ENCODE measurements at regions not wholly inside any gene's neighbourhood (a gene's known extent, or its start where the extent isn't known, plus 50 kb on each side); places are given as distances from the start of the nearest gene placed in this dataset.
"Not testable (repeated sequence)": the region's sequence is repeated elsewhere in the genome, so short reads cannot be mapped to it uniquely, and the experiment has no call there.

DNA sequence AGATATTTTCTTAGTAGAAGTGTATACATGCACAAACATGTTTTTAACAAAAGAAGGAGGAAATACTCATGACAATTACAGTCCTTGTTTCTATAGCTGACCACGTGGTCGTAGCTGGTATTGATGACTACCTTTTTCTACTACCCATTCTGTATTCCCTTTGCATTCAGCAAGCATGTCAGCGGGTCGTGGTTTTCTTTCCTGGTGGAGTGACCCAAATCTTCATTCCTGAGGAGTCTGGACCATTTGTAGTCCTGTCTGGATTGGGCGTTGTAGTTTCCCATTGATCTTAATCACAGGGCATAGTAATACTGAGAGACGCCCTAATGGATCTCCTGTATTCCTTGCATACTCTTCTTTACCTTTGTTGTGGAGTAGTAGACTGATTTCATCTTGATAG, 472.1 kb upstream of the RGS6 start:
- DNase-seq (ENCODE audit: low read depth in 2 of 3, low spot score in 2 of 3), result no peak

DNA sequence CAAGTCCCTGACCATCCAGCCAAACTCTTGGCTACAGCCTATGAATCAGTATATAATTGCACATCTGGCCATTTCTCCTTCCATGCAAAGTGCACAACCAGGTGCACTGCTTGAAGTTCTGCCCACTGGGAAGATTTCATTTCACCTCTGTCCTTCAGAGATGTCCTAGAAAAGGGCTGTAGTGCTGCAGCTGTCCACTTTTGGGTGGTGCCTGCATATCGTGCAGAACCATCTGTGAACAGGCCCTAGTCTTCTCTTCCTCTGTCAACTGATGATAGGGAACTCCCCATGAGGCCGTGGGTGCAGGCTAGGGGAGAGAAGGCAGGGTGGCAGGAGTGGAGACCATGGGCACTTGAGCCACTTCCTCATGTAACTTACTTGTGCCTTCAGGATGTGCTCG, 470.6 kb upstream of the RGS6 start:
- not testable (repeated sequence) for DNase-seq (ENCODE audit: low read depth in 2 of 3, low spot score in 2 of 3)

DNA sequence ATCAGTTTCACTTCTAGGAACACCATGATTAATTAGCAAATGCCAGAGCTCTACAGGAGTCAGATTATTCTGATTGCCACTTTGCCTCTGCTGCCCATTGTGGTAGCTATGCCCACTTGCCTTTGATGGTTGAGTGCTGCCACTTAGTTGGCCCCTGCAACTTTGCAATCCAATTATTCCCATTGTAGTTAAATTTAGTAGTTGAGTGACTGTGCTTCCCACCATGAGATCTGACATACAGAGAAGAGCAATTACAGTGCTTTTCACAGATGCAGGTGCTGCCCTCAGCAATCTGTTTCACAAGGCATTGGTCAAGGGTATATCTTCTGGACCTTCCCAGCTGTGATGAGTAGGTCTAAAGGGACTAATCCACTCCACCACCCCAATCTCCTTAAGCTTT, 468.4 kb upstream of the RGS6 start:
- DNase-seq (ENCODE audit: low read depth in 2 of 3, low spot score in 2 of 3), result no peak

DNA sequence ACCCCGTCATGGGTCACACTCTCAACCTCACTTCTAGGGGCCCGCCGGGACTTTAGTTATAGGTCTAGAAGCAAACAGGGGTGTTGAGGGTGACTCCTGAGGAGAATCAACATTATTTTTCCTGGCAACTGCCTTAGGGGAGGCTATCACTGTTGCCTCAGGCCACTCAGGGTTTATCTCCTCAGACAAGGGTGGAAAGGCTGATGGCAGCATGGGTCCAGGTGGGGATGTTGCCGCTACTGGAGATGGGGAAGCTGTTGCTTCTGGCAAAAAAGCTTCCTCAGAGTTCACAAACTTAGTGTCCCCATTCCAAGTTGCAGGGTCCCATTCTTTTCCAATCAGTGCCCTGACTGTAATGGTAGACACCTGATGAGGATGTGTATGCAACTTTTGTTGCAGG, 467.4 kb upstream of the RGS6 start:
- DNase-seq (ENCODE audit: low read depth in 2 of 3, low spot score in 2 of 3), result no peak

DNA sequence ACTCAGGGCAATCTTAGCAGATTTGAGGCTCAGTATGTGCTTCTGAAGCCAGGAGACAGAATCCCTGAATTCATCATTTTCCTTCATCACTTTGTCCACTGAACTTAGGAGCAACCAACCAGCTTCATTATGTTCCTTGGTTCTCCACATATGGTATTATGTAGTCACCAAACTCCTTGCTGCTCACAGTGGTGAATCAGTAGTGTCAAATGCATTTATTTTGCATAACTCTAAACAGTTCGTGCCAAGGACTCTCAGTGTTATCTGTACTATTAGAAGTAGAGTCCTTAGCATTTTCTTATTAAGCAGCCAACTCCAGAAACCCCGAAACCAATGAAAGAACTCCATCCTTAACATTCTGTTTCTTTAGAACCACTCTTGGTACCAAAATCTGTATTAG, 466.9 kb upstream of the RGS6 start:
- no peak for DNase-seq (ENCODE audit: low read depth in 2 of 3, low spot score in 2 of 3)

DNA sequence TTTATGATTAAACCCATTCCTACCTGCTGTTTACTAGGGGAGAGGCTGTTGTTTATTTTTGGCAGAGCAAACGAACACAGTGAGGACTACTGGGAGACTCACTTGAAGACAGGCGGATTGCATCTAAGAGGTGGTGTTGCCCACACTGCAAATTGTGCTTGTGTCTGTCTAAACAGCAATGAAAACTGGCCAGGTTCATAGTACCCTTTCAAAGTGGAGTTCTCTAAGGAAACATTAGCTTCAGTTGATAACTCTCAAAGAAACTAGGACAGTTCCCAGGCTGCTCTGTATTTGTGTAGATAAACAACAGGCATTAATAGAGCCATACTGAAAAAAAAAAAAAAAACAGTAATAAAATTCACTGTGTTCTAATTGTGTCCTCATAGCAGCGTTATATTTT, 466.0 kb upstream of the RGS6 start:
- no peak for DNase-seq (ENCODE audit: low read depth in 2 of 3, low spot score in 2 of 3)

DNA sequence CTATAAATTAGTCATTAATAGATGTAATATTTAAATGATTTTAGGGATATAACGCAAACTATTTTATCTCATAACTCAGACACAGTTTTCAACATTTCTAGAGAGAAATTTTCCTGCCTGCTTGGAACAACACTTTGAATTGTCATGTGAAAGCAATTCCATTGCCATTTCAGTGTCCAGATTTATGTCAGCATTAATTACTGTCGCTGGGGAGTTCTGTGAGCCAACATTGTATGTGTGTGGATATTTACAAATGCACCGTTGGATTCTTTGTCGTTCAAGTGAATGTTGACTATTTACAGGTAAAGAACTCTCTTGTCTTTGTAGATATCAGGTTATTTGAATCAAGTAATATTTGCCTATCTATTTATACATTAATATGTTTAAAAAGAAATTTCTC, 465.3 kb upstream of the RGS6 start:
- DNase-seq (ENCODE audit: low read depth in 2 of 3, low spot score in 2 of 3), result no peak

DNA sequence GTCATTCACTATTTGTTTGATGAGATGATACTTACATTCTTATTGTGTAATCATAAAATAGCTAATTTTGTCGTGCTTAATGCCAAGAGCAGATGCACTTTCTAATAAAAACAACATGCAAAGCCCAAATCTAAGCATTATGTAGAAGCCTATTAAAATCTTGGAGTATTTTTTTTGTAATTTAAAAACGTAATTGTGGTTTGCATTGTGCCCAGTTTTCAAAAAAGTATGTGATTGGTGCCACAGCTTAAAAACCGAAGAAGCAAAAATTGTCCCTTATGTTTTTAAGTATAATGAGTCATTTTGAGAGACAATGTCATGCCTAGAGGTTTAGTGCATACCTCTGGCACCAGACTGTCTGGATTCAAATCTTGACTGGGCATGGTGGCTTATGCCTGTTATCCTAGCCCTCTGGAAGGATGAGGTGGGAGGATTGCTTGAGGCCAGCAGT, 464.8 kb upstream of the RGS6 start:
- DNase-seq (ENCODE audit: low read depth in 2 of 3, low spot score in 2 of 3), result no peak

DNA sequence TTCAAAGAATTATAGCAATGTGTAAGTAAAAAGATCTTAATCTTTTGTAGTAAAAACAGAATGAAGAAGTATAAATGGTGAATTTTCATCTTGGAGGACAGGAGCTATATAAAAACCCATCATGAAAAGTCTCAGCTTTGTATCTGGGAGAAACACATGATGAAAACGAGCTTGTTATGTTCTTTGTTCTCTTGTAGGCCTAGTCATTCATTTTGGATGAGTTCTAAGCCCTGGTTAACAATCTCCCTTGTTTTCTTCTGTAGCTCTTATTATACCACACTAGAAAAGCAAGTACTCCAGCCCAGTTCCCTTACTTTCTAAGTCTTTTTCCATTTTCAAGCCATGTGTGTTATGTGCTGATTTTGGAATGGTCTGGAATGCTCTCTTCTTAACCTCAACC, 463.5 kb upstream of the RGS6 start:
- DNase-seq (ENCODE audit: low read depth in 2 of 3, low spot score in 2 of 3), result no peak

DNA sequence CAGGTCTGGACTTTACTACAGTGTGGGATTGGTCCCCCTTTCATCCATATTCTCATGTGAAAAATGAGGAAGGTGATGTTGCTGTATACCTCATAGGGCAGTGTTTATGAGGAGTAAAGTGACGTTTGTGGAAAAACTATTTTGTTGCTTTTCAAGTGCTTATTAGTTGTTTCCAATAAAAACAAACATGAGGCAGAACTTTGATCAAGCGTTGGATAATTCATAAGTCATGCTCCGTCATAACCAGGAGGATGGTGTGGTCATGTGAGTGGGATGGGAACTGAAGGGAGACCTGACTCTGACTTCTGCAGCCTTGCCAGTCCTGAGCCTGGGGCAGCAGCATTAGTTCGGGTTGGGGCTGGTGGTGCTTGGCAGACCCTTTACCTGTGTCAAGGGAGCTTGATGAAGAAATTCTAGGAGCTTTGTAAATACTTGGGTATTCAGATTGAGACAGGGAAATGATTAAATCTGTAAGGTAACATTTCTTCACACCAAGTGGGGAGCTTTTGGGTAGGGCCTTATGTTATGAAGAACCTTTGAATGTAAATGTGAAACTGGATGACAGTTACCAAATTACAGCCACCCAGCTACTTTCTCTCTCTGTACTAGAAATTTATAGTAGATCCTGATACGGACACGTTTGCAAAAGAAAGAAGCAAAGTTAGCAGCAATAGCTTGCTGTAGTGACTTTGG, 462.4 kb upstream of the RGS6 start:
- DNase-seq (ENCODE audit: low read depth in 2 of 3, low spot score in 2 of 3), result no peak

DNA sequence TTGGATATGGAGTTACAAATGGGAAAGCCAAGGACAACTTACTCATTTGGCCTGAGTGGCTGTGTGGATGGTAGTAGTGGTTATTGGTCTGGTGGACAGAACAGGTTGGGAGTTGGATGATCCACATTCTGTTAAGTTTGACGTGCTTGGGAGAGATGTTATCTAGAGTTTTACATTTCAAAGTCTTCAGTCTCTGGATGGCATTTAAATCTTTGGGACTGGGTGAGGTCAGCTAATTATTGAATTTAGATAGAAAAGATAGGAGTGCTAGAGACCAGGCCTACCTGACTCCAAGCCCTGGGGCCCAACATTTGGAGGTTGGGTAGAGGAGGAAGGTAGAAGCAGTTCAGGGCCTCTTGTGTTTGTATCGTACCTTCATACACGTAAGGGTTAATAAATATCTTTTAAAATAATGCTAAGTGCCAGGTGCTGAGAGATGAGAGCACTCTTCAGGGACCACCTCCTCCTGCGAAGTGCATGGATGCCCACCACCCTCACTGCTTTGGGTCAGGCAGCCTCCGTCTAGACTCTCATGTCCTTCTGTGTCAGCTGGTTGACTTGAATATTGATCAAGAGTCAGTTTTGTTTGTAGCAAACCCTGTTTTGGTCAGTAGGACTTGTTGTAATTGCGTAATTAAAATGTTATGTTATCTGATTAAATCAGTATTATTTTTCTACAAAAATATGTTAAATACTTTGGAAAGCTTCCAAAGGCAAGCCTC, 460.4 kb upstream of the RGS6 start:
- no peak for DNase-seq (ENCODE audit: low read depth in 2 of 3, low spot score in 2 of 3)

DNA sequence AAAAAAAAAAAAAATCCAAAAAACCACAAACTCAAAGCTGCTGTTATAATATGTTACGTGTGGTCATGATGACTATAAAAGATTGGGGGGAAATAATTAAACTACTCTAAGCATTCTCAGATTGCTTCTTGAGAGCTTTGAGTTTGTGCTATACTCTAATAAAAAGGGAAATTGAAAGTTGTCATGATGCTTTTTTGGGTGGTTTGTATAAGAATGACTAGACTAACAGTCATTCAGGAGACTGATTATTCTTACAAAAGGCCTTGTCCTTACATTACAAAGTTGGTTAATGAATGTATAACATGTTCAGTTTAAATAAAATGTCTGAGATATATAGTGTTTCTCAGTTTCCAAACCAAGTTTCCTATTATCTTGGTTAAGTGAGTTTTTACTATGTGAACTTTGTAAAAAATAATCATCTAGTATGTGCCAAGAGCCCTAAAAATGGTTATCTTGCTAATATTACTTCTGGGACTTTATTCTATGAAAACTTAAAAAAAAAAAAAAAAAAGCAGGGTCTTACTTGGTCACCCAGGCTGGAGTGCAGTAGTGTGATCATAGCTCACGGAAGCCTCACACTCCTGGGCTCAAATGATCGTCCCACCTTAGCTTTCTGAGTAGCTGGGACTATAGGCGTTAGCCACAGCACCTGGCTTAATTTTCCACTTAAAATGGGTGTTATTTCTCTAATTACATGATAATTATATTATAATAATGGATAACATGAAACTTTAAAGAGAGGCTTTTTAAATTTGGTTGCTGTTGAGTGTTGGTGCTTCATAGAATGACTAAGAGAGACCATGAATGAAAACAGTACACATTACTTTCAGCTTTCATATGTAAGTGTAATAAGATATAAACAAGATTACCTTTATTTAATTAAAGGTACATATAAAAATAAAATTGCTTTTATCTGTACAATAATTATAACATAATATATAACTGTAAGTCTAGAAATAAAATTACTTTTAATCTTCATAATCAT, 459.6 kb upstream of the RGS6 start:
- DNase-seq (ENCODE audit: low read depth in 2 of 3, low spot score in 2 of 3), result no peak

DNA sequence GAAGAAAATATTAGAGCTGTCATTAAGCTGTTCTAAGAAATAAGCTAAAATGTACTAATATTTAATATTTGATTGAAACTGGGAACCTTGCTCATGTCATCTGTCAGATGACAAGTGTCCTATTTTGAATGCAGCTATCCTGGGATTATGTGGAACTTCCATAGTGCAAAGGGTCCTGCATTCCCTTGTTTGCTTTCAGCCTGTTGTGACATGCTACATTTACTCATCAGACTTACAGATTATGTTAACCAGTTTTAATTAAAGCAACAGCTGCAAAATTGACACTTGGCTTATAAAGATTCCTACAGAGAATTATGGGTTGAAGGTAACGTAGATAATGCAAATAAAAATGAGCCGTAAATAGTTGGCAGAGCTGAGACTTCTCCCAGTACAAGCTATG, 458.4 kb upstream of the RGS6 start:
- DNase-seq (ENCODE audit: low read depth in 2 of 3, low spot score in 2 of 3), result no peak

DNA sequence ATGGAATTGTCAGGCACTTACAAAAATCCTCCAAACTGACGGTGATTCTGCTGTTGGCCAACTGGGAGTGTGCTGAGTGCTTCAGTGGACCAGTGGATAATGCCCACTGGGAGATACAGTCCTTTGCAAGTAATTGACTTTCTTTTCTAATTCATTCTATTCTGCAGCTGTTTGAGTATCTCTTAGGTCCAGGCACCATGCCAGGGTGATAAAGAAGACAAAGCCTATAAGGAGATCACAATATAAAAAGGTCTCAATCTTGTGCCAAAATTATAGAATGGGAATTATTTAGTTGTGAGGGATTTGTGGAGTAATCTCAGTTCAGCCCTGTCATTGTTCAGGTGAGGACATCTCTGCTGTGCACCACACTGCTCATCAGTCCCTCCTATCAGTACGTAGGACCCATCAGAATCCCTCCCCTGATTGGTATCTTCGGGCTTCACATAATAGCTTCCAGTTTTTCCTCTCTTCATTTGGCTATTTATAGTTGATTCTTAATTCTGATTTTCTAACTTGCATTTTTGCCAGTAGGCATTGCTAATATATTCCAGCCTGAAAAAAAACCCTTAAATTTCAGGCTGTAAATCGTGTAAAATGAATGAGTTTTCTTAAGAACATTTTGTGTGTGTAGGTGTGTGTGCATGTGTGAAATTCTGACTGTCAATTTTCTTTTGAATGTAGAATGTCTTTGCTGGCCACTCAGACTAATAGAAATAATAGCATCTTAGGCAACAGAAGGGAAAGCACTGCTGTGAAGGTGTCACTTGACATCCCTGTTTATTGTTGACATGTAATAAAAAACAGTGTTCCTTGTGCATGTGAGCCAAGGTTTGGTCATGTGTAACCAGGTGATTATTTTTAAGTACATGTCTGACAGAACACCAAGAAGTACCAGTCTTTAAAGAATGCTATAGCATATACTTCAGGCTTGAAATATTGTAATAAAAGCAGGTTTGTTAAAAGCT, 457.6 kb upstream of the RGS6 start:
- no peak for DNase-seq (ENCODE audit: low read depth in 2 of 3, low spot score in 2 of 3)

DNA sequence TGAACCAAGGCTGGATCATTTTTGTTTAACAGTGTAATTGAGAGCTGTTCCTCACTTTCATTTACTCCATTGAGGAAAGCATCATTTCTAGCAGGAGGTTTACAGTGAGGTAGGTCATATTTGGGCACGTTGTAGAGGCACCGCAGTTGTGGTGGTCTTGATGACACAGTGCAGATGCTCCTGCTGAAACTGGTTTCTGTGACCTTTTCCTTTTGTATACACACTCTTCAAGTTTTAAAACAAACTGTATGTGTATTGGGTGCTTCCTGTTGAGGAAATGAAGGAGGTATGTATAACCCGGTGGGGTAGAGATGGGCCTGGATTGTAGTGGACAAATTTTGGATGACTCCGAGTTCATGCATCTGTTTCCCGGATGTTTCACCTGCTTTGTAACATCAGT, 456.3 kb upstream of the RGS6 start:
- DNase-seq (ENCODE audit: low read depth in 2 of 3, low spot score in 2 of 3), result no peak

DNA sequence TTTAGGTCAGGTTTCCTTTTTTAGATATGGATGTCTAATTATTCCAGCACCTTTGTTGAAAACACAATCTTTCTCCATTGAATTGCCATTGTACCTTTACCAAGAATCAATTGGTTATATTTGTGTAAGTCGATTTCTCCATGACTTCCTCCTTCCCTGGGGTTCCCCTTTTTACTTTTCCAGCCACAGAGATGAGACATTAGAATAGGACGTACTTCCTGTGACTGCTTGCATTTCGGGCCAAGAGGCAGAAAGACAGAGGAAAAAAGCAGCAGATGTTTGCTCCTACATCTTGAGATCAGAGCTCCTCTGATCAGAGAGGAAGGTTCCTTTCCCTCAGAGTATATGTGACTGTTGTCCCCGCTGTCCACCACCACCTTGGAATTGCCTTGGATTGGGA, 453.7 kb upstream of the RGS6 start:
- no peak for DNase-seq (ENCODE audit: low read depth in 2 of 3, low spot score in 2 of 3)

DNA sequence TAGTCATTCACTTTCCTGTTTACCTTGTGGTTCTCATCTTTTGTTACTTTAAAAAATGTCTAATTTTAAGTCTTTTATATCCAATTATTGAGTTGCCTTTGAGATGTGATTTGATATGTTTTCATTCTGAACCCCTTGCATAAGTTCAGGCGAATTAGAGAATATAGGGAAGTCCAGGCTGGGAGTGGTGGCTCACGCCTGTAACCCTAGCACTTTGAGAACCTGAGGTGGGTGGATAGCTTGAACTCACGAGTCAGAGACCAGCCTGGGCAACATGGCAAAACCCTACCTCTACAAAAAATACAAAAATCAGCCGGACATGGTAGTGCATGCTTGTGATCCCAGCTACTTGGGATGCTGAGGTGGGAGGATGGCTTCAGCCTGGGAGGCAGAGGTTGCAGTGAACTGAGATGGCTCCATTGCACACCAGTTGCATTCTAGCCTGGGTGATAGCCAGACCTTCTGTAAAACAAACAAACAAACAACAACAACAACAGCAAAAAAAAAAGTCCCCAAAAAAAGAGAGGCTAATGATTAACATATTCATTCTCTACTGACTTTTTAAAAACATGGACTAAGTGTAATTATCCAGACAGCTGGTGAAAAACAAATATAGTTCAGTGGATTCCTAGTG, 451.1 kb upstream of the RGS6 start:
- DNase-seq (ENCODE audit: low read depth in 2 of 3, low spot score in 2 of 3), result no peak

DNA sequence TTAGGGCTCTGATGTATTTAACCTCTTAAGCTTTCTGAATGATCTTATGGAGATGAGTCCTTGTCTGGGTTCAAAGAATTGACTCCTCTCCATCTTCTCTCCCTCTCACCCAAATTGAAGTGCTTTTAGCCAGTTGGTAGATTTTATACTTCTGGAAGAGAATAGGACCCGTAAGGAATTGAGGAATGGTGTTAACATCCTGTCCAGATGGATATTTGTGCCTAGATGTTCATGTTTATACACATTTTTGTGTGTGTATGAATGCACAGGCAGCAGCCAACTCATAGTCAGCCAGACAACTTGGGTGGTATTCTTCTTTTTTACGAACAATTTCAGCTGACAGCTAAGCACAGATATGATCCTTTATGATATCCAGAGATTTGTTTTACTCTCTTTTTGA, 449.6 kb upstream of the RGS6 start:
- DNase-seq (ENCODE audit: low read depth in 2 of 3, low spot score in 2 of 3), result no peak

DNA sequence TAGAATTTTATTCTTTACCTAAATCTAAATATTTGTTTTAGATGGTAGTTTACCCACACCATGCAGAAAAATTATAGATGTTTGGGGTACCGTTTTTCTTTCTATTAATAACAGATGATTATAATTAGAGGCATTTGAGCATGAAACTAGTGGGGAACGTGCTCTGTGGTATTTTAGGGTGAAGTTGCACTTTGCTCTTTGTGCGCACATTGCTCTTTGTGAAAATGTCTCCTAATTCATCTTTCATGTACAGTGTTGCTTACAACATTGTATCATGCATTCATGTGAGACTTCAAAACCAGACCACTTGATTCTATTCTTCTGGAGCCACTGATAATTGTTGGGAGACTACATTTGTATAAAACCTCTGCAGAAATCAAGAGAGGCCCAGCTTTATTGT, 449.1 kb upstream of the RGS6 start:
- no peak for DNase-seq (ENCODE audit: low read depth in 2 of 3, low spot score in 2 of 3)

DNA sequence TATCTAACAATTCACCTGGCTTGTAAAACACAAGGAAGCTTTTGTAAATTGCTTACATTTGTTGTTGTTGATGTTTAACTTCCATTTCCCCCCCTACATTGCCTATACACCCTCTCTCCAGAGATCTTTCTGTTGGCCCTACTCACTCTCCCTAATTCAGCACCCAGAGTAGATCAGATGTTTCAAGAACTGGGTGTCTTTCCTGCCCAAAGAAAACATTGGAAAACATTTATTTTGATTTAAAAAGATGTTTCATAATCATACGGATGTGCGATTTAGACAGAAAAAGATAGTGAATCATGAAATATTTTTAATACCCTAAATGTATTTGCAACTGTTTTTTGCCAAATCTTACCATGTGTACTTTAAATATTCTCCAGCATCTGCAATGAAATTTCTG, 446.4 kb upstream of the RGS6 start:
- no peak for DNase-seq (ENCODE audit: low read depth in 2 of 3, low spot score in 2 of 3)
